ENCODE measurements at regions not wholly inside any gene's neighbourhood (a gene's known extent, or its start where the extent isn't known, plus 50 kb on each side); places are given as distances from the start of the nearest gene placed in this dataset.

GRCh38 chr6:87793315-87793714, 91.3 kb upstream of the AKIRIN2 start:
- Histone ChIP-seq H3K4me3 (no peak overlapping the region), H3K9me3 (ENCODE audit: low read depth, low read length) (no peaks in the 10 kb centered on the region), H3K9ac (ENCODE audit: insufficient read length) (no peak overlapping the region), H3K36me3 (ENCODE audit: insufficient read depth, low read length) (no peaks in the 10 kb centered on the region), H3K27ac (no peak overlapping the region)
- DNase-seq (ENCODE audit: low read depth, low spot score), result no peak
- TF ChIP-seq EZH2 (IDR thresholded peaks at IDR 0.05) (no peak), POLR2AphosphoS5 (IDR thresholded peaks at IDR 0.05; ENCODE audit: borderline replicate concordance, low read depth, low read length) (no peak), FOXP2 (optimal IDR thresholded peaks at IDR 0.05; ENCODE audit: control extremely low read depth, extremely low read length, insufficient read depth) (no peak)

- no peak overlapping the region for H3K9ac ChIP-seq (ENCODE audit: insufficient read length)
- no peaks in the 10 kb centered on the region for H3K36me3 ChIP-seq (ENCODE audit: insufficient read depth, low read length)
- no peak for TF ChIP-seq EZH2 (IDR thresholded peaks at IDR 0.05)
- TF ChIP-seq POLR2AphosphoS5 (IDR thresholded peaks at IDR 0.05; ENCODE audit: borderline replicate concordance, low read depth, low read length), result no peak
- TF ChIP-seq FOXP2 (optimal IDR thresholded peaks at IDR 0.05; ENCODE audit: control extremely low read depth, extremely low read length, insufficient read depth), result no peak
- no peak overlapping the region for H3K4me3 ChIP-seq
- no peaks in the 10 kb centered on the region for H3K9me3 ChIP-seq (ENCODE audit: low read depth, low read length)
- H3K27ac ChIP-seq, result no peak overlapping the region
- DNase-seq (ENCODE audit: low read depth, low spot score), result no peak
Observed at GRCh38 chr6:87791982-87792381, 89.9 kb upstream of the AKIRIN2 start.

- DNase-seq (ENCODE audit: low read depth, low spot score), result no peak
- Histone ChIP-seq H3K36me3 (ENCODE audit: insufficient read depth, low read length) (no peaks in the 10 kb centered on the region), H3K27ac (no peak overlapping the region), H3K4me3 (no peak overlapping the region), H3K9me3 (ENCODE audit: low read depth, low read length) (no peaks in the 10 kb centered on the region), H3K9ac (ENCODE audit: insufficient read length) (no peak overlapping the region)
- TF ChIP-seq FOXP2 (optimal IDR thresholded peaks at IDR 0.05; ENCODE audit: control extremely low read depth, extremely low read length, insufficient read depth), result no peak
- TF ChIP-seq EZH2 (IDR thresholded peaks at IDR 0.05), result no peak
- no peak for TF ChIP-seq POLR2AphosphoS5 (IDR thresholded peaks at IDR 0.05; ENCODE audit: borderline replicate concordance, low read depth, low read length)
Observed at GRCh38 chr6:87791485-87791884, 89.5 kb upstream of the AKIRIN2 start.

GRCh38 chr6:87791029-87791428, 89.0 kb upstream of the AKIRIN2 start:
- DNase-seq (ENCODE audit: low read depth, low spot score), result no peak
- Histone ChIP-seq H3K36me3 (ENCODE audit: insufficient read depth, low read length) (no peaks in the 10 kb centered on the region), H3K27ac (no peak overlapping the region), H3K4me3 (no peak overlapping the region), H3K9ac (ENCODE audit: insufficient read length) (no peak overlapping the region), H3K9me3 (ENCODE audit: low read depth, low read length) (no peaks in the 10 kb centered on the region)
- TF ChIP-seq FOXP2 (optimal IDR thresholded peaks at IDR 0.05; ENCODE audit: control extremely low read depth, extremely low read length, insufficient read depth) (no peak), EZH2 (IDR thresholded peaks at IDR 0.05) (no peak), POLR2AphosphoS5 (IDR thresholded peaks at IDR 0.05; ENCODE audit: borderline replicate concordance, low read depth, low read length) (no peak)

GRCh38 chr6:87789900-87790290, 87.9 kb upstream of the AKIRIN2 start:
- Histone ChIP-seq H3K27ac (0 out of 2 replicates have a peak overlapping the region, but pooled peaks have one; percentile 44), H3K9ac (ENCODE audit: insufficient read length) (no peak overlapping the region), H3K9me3 (ENCODE audit: low read depth, low read length) (no peaks in the 10 kb centered on the region), H3K4me3 (peak overlapping the region; percentile 49; the same call in 1 of the 2 replicates), H3K36me3 (ENCODE audit: insufficient read depth, low read length) (no peaks in the 10 kb centered on the region)
- TF ChIP-seq EZH2 (IDR thresholded peaks at IDR 0.05) (no peak), POLR2AphosphoS5 (IDR thresholded peaks at IDR 0.05; ENCODE audit: borderline replicate concordance, low read depth, low read length) (no peak), FOXP2 (optimal IDR thresholded peaks at IDR 0.05; ENCODE audit: control extremely low read depth, extremely low read length, insufficient read depth) (no peak)
- no peak for DNase-seq (ENCODE audit: low read depth, low spot score)

- peak; percentile 70 for DNase-seq (ENCODE audit: low read depth, low spot score)
- H3K9me3 ChIP-seq (ENCODE audit: low read depth, low read length), result no peaks in the 10 kb centered on the region
- TF ChIP-seq POLR2AphosphoS5 (IDR thresholded peaks at IDR 0.05; ENCODE audit: borderline replicate concordance, low read depth, low read length), result no peak
- no peak for TF ChIP-seq FOXP2 (optimal IDR thresholded peaks at IDR 0.05; ENCODE audit: control extremely low read depth, extremely low read length, insufficient read depth)
- no peak for TF ChIP-seq EZH2 (IDR thresholded peaks at IDR 0.05)
- peak overlapping the region; percentile 49 for H3K4me3 ChIP-seq
- no peaks in the 10 kb centered on the region for H3K36me3 ChIP-seq (ENCODE audit: insufficient read depth, low read length)
- no peak overlapping the region for H3K9ac ChIP-seq (ENCODE audit: insufficient read length)
- H3K27ac ChIP-seq, result peak overlapping the region; percentile 57; the same call in 1 of the 2 replicates
Observed at GRCh38 chr6:87789198-87789899, 87.3 kb upstream of the AKIRIN2 start.

- H3K36me3 ChIP-seq (ENCODE audit: insufficient read depth, low read length), result no peaks in the 10 kb centered on the region
- no peak for TF ChIP-seq POLR2AphosphoS5 (IDR thresholded peaks at IDR 0.05; ENCODE audit: borderline replicate concordance, low read depth, low read length)
- TF ChIP-seq FOXP2 (optimal IDR thresholded peaks at IDR 0.05; ENCODE audit: control extremely low read depth, extremely low read length, insufficient read depth), result no peak
- no peak for TF ChIP-seq EZH2 (IDR thresholded peaks at IDR 0.05)
- no peak overlapping the region for H3K4me3 ChIP-seq
- peak overlapping the region; percentile 57; the same call in 1 of the 2 replicates for H3K27ac ChIP-seq
- H3K9ac ChIP-seq (ENCODE audit: insufficient read length), result no peak overlapping the region
- no peak for DNase-seq (ENCODE audit: low read depth, low spot score)
- no peaks in the 10 kb centered on the region for H3K9me3 ChIP-seq (ENCODE audit: low read depth, low read length)
Observed at GRCh38 chr6:87788141-87788540, 86.1 kb upstream of the AKIRIN2 start.

- Histone ChIP-seq H3K4me3 (no peak overlapping the region), H3K27ac (no peak overlapping the region), H3K9ac (ENCODE audit: insufficient read length) (no peak overlapping the region), H3K36me3 (ENCODE audit: insufficient read depth, low read length) (no peaks in the 10 kb centered on the region), H3K9me3 (ENCODE audit: low read depth, low read length) (no peaks in the 10 kb centered on the region)
- DNase-seq (ENCODE audit: low read depth, low spot score), result no peak
- no peak for TF ChIP-seq EZH2 (IDR thresholded peaks at IDR 0.05)
- no peak for TF ChIP-seq FOXP2 (optimal IDR thresholded peaks at IDR 0.05; ENCODE audit: control extremely low read depth, extremely low read length, insufficient read depth)
- no peak for TF ChIP-seq POLR2AphosphoS5 (IDR thresholded peaks at IDR 0.05; ENCODE audit: borderline replicate concordance, low read depth, low read length)
Observed at GRCh38 chr6:87785229-87785862, 83.3 kb upstream of the AKIRIN2 start.

All from SK-N-MC (cell line).